CD8-positive, alpha-beta memory T cell (primary cell): ENCODE measurements at regions not wholly inside any gene's neighbourhood (a gene's known extent, or its start where the extent isn't known, plus 50 kb on each side); places are given as distances from the start of the nearest gene placed in this dataset.

Experiments
- CTCF ChIA-PET: fragments of 350-600 bp; sonication (Branson Sonifier 250); formaldehyde crosslinking; loops from one replicate; lab custom pipeline; 2021; ENCODE audit warnings: antibody characterized with exemption; lab: Charles Lee
- POLR2A ChIA-PET: fragments of 350-600 bp; sonication (Branson Sonifier 250); formaldehyde crosslinking; loops from one replicate; lab custom pipeline; 2021; ENCODE audit warnings: antibody characterized with exemption; lab: Charles Lee
- DNase-seq, 5 donors: peaks; one replicate each; pipeline versions ENCODE4 v3.0.0 to v3.0.0-alpha.2; 2020 to 2022; ENCODE audit warnings: mixed read lengths in 1 of 5
- H3K27ac ChIP-seq: one replicate; pipeline ENCODE4 v1.7.0; 2013; ENCODE audit warnings: low read depth, mild to moderate bottlenecking, low read length, moderate library complexity
- H3K27me3 ChIP-seq: 2 replicates; pipeline ENCODE4 v1.7.0; 2013; ENCODE audit warnings: low read length, mild to moderate bottlenecking; ENCODE audit not compliant: insufficient read depth, poor library complexity, severe bottlenecking
- H3K36me3 ChIP-seq: 2 replicates; pipeline ENCODE4 v1.7.0; 2013; ENCODE audit warnings: mild to moderate bottlenecking, low read length, moderate library complexity; ENCODE audit not compliant: insufficient read depth
- H3K4me1 ChIP-seq: 2 replicates; pipeline ENCODE4 v1.7.0; 2013; ENCODE audit warnings: mild to moderate bottlenecking, low read length, moderate library complexity; ENCODE audit not compliant: insufficient read depth
- H3K4me3 ChIP-seq: 2 replicates; pipeline ENCODE4 v1.7.0; 2013; ENCODE audit warnings: mild to moderate bottlenecking, low read length
- H3K9me3 ChIP-seq: 2 replicates; pipeline ENCODE4 v1.7.0; 2013; ENCODE audit warnings: mild to moderate bottlenecking, low read length
- H3K27ac Mint-ChIP-seq, 8 donors: one replicate each; pipeline ENCODE4 v1.8.0; 2020 to 2021; ENCODE audit warnings: mixed read lengths in 8 of 8, mild to moderate bottlenecking in 6 of 8, inconsistent platforms in 3 of 8, moderate library complexity in 3 of 8
- H3K27me3 Mint-ChIP-seq, 2 donors: one replicate each; pipeline ENCODE4 v1.8.0; 2020 to 2021; ENCODE audit warnings: mixed read lengths in 2 of 2, mild to moderate bottlenecking in 1 of 2, moderate library complexity in 1 of 2
- H3K36me3 Mint-ChIP-seq, 3 donors: one replicate each; pipeline ENCODE4 v1.8.0; 2020 to 2021; ENCODE audit warnings: mixed read lengths in 3 of 3, inconsistent platforms in 1 of 3, mild to moderate bottlenecking in 1 of 3
- H3K4me1 Mint-ChIP-seq, 3 donors: one replicate each; pipeline ENCODE4 v1.8.0; 2020 to 2021; ENCODE audit warnings: mixed read lengths in 3 of 3, inconsistent platforms in 1 of 3, mild to moderate bottlenecking in 1 of 3
- H3K4me3 Mint-ChIP-seq, 7 donors: one replicate each; pipeline ENCODE4 v1.8.0; 2020 to 2021; ENCODE audit warnings: mixed read lengths in 7 of 7, mild to moderate bottlenecking in 6 of 7, moderate library complexity in 4 of 7, inconsistent platforms in 2 of 7
- H3K9me3 Mint-ChIP-seq, 5 donors: one replicate each; pipeline ENCODE4 v1.8.0; 2020 to 2022; ENCODE audit warnings: mixed read lengths in 5 of 5, mild to moderate bottlenecking in 3 of 5, moderate library complexity in 2 of 5, inconsistent platforms in 1 of 5

- CTCF ChIA-PET: no interaction called here
- Mint-ChIP-seq H3K4me3 (no peak overlapping the region), H3K4me1 (no peaks in the 10 kb centered on the region), H3K27me3 (no peaks in the 10 kb centered on the region), H3K9me3 (peaks cover 3 to 12% (median 10%) of the 10 kb centered on the region in 5 donors), H3K27ac (no peak overlapping the region), H3K36me3 (no peaks in the 10 kb centered on the region)
- H3K4me3 ChIP-seq: no peak overlapping the region
- no peak for DNase-seq
- no peaks in the 10 kb centered on the region for H3K36me3 ChIP-seq
- no peaks in the 10 kb centered on the region for H3K4me1 ChIP-seq
- H3K27ac ChIP-seq: no peak overlapping the region
- no peaks in the 10 kb centered on the region for H3K9me3 ChIP-seq
- no peaks in the 10 kb centered on the region for H3K27me3 ChIP-seq
- POLR2A ChIA-PET: no interaction called here
Measured at GRCh38 chr9:120066315-120066714, 513.7 kb downstream of the CDK5RAP2 start.

- Mint-ChIP-seq H3K36me3 (no peaks in the 10 kb centered on the region), H3K27me3 (no peaks in the 10 kb centered on the region), H3K4me3 (no peak overlapping the region), H3K4me1 (no peaks in the 10 kb centered on the region), H3K27ac (no peak overlapping the region), H3K9me3 (peaks cover 2 to 14% (median 10%) of the 10 kb centered on the region in 5 donors)
- CTCF ChIA-PET: no interaction called here
- POLR2A ChIA-PET: no interaction called here
- Histone ChIP-seq H3K27ac (no peak overlapping the region), H3K4me3 (no peak overlapping the region), H3K4me1 (no peaks in the 10 kb centered on the region), H3K36me3 (no peaks in the 10 kb centered on the region), H3K9me3 (no peaks in the 10 kb centered on the region), H3K27me3 (no peaks in the 10 kb centered on the region)
- DNase-seq: no peak
Measured at GRCh38 chr9:120065151-120065550, 514.8 kb downstream of the CDK5RAP2 start.

GRCh38 chr9:120045011-120045410, 535.0 kb downstream of the CDK5RAP2 start:
- Histone ChIP-seq H3K27me3 (no peaks in the 10 kb centered on the region), H3K27ac (no peak overlapping the region), H3K36me3 (no peaks in the 10 kb centered on the region), H3K4me3 (no peak overlapping the region), H3K9me3 (no peaks in the 10 kb centered on the region), H3K4me1 (no peaks in the 10 kb centered on the region)
- H3K4me3 Mint-ChIP-seq: no peak overlapping the region
- no peak for DNase-seq
- ChIA-PET POLR2A (no interaction called here), CTCF (no interaction called here)
- no peaks in the 10 kb centered on the region for H3K4me1 Mint-ChIP-seq
- peaks cover 0 to 3% of the 10 kb centered on the region in 2 donors for H3K27me3 Mint-ChIP-seq
- no peaks in the 10 kb centered on the region for H3K36me3 Mint-ChIP-seq
- no peak overlapping the region for H3K27ac Mint-ChIP-seq
- H3K9me3 Mint-ChIP-seq: peaks cover 0 to 16% (median 0%) of the 10 kb centered on the region in 5 donors

- H3K27me3 Mint-ChIP-seq: peaks cover 0 to 3% of the 10 kb centered on the region in 2 donors
- POLR2A ChIA-PET: no interaction called here
Measured at GRCh38 chr9:120043448-120043847, 536.5 kb downstream of the CDK5RAP2 start.

GRCh38 chr9:120040896-120041295, 539.1 kb downstream of the CDK5RAP2 start:
- no peak for DNase-seq
- ChIA-PET CTCF (no interaction called here), POLR2A (no interaction called here)
- Mint-ChIP-seq H3K27me3 (peaks cover 0 to 5% of the 10 kb centered on the region in 2 donors), H3K27ac (no peak overlapping the region), H3K9me3 (peaks cover 0 to 13% (median 0%) of the 10 kb centered on the region in 5 donors), H3K4me3 (no peak overlapping the region), H3K36me3 (no peaks in the 10 kb centered on the region), H3K4me1 (no peaks in the 10 kb centered on the region)
- Histone ChIP-seq H3K27me3 (no peaks in the 10 kb centered on the region), H3K4me1 (no peaks in the 10 kb centered on the region), H3K27ac (no peak overlapping the region), H3K4me3 (no peak overlapping the region), H3K9me3 (no peaks in the 10 kb centered on the region), H3K36me3 (no peaks in the 10 kb centered on the region)

More at GRCh38 chr9:120043448-120043847, 536.5 kb downstream of the CDK5RAP2 start:
- Mint-ChIP-seq H3K36me3 (no peaks in the 10 kb centered on the region), H3K4me3 (no peak overlapping the region), H3K27ac (no peak overlapping the region), H3K9me3 (peaks cover 0 to 13% (median 0%) of the 10 kb centered on the region in 5 donors), H3K4me1 (no peaks in the 10 kb centered on the region)
- Histone ChIP-seq H3K27ac (no peak overlapping the region), H3K4me1 (no peaks in the 10 kb centered on the region), H3K4me3 (no peak overlapping the region), H3K9me3 (no peaks in the 10 kb centered on the region), H3K36me3 (no peaks in the 10 kb centered on the region), H3K27me3 (no peaks in the 10 kb centered on the region)
- CTCF ChIA-PET: no interaction called here
- no peak for DNase-seq

- Mint-ChIP-seq H3K36me3 (no peaks in the 10 kb centered on the region), H3K27me3 (peaks cover 0 to 3% of the 10 kb centered on the region in 2 donors), H3K9me3 (peaks cover 0 to 10% (median 0%) of the 10 kb centered on the region in 5 donors), H3K27ac (no peak overlapping the region), H3K4me3 (no peak overlapping the region), H3K4me1 (no peaks in the 10 kb centered on the region)
- H3K4me3 ChIP-seq: no peak overlapping the region
- ChIA-PET POLR2A (no interaction called here), CTCF (no interaction called here)
- H3K9me3 ChIP-seq: no peaks in the 10 kb centered on the region
- H3K27ac ChIP-seq: no peak overlapping the region
- H3K4me1 ChIP-seq: no peaks in the 10 kb centered on the region
- no peaks in the 10 kb centered on the region for H3K27me3 ChIP-seq
- no peaks in the 10 kb centered on the region for H3K36me3 ChIP-seq
- no peak for DNase-seq
Measured at GRCh38 chr9:120038342-120038741, 541.6 kb downstream of the CDK5RAP2 start.

- Mint-ChIP-seq H3K4me3 (no peak overlapping the region), H3K4me1 (no peaks in the 10 kb centered on the region), H3K9me3 (peaks cover 0 to 10% (median 2%) of the 10 kb centered on the region in 5 donors), H3K36me3 (no peaks in the 10 kb centered on the region), H3K27me3 (peaks cover 0 to 2% of the 10 kb centered on the region in 2 donors), H3K27ac (no peak overlapping the region)
- Histone ChIP-seq H3K4me3 (no peak overlapping the region), H3K4me1 (no peaks in the 10 kb centered on the region), H3K27me3 (no peaks in the 10 kb centered on the region), H3K36me3 (no peaks in the 10 kb centered on the region), H3K9me3 (no peaks in the 10 kb centered on the region), H3K27ac (no peak overlapping the region)
- ChIA-PET POLR2A (no interaction called here), CTCF (no interaction called here)
- DNase-seq: no peak
Measured at GRCh38 chr9:120032639-120033038, 547.3 kb downstream of the CDK5RAP2 start.

- Histone ChIP-seq H3K27me3 (no peaks in the 10 kb centered on the region), H3K9me3 (no peaks in the 10 kb centered on the region), H3K27ac (no peak overlapping the region), H3K4me1 (no peaks in the 10 kb centered on the region), H3K4me3 (no peak overlapping the region), H3K36me3 (no peaks in the 10 kb centered on the region)
- no peak for DNase-seq
- H3K9me3 Mint-ChIP-seq: peaks cover 0 to 14% (median 4%) of the 10 kb centered on the region in 5 donors
- H3K4me3 Mint-ChIP-seq: no peak overlapping the region
- no peaks in the 10 kb centered on the region for H3K4me1 Mint-ChIP-seq
- H3K27ac Mint-ChIP-seq: no peak overlapping the region
- ChIA-PET POLR2A (no interaction called here), CTCF (no interaction called here)
- peaks cover 0 to 2% of the 10 kb centered on the region in 2 donors for H3K27me3 Mint-ChIP-seq
- H3K36me3 Mint-ChIP-seq: no peaks in the 10 kb centered on the region
Measured at GRCh38 chr9:120030847-120031246, 549.1 kb downstream of the CDK5RAP2 start.

GRCh38 chr9:120018550-120018949, 561.4 kb downstream of the CDK5RAP2 start:
- DNase-seq: no peak
- Histone ChIP-seq H3K9me3 (no peaks in the 10 kb centered on the region), H3K4me1 (no peaks in the 10 kb centered on the region), H3K27ac (no peak overlapping the region), H3K4me3 (no peak overlapping the region), H3K27me3 (no peaks in the 10 kb centered on the region), H3K36me3 (no peaks in the 10 kb centered on the region)
- ChIA-PET CTCF (no interaction called here), POLR2A (no interaction called here)
- Mint-ChIP-seq H3K36me3 (no peaks in the 10 kb centered on the region), H3K9me3 (peaks cover 0 to 8% (median 4%) of the 10 kb centered on the region in 5 donors), H3K27ac (no peak overlapping the region), H3K27me3 (peaks cover 0 to 3% of the 10 kb centered on the region in 2 donors), H3K4me1 (no peaks in the 10 kb centered on the region), H3K4me3 (no peak overlapping the region)
